ENCODE measurements at regions not wholly inside any gene's neighbourhood (a gene's known extent, or its start where the extent isn't known, plus 50 kb on each side); places are given as distances from the start of the nearest gene placed in this dataset.

- TF ChIP-seq CBX5 (CRISPR knock-in tag; IDR thresholded peaks at IDR 0.05; ENCODE audit: borderline replicate concordance) (no peak), CTCF (CRISPR knock-in tag; IDR thresholded peaks at IDR 0.05) (no peak), PCBP1 (IDR thresholded peaks at IDR 0.05; ENCODE audit: borderline replicate concordance, low read depth, low read length) (no peak), ETV6 (CRISPR knock-in tag; conservative IDR thresholded peaks at IDR 0.05) (no peak), IKZF1 (IDR thresholded peaks at IDR 0.05) (no peak), ELK4 (CRISPR knock-in tag; IDR thresholded peaks at IDR 0.05; ENCODE audit: borderline replicate concordance) (no peak), PHF20 (CRISPR knock-in tag; IDR thresholded peaks at IDR 0.05) (no peak), FOXM1 (CRISPR knock-in tag; IDR thresholded peaks at IDR 0.05) (no peak), ZNF274 (CRISPR knock-in tag; IDR thresholded peaks at IDR 0.05) (no peak), POLR2A (IDR thresholded peaks at IDR 0.05; ENCODE audit: insufficient read depth in 1 of 2, low read depth in 2 of 2, low read length in 2 of 2) (no peak)
Observed at GRCh38 chr4:22336822-22337221, 179.0 kb downstream of the ADGRA3 start.
